Amygdala (tissue), 56 donors: ENCODE measurements at regions not wholly inside any gene's neighbourhood (a gene's known extent, or its start where the extent isn't known, plus 50 kb on each side); places are given as distances from the start of the nearest gene placed in this dataset.

Experiments used
- DNase-seq, 56 donors: peaks; one replicate each; lab custom pipeline; 2025; lab: John Stamatoyannopoulos, UW

DNA sequence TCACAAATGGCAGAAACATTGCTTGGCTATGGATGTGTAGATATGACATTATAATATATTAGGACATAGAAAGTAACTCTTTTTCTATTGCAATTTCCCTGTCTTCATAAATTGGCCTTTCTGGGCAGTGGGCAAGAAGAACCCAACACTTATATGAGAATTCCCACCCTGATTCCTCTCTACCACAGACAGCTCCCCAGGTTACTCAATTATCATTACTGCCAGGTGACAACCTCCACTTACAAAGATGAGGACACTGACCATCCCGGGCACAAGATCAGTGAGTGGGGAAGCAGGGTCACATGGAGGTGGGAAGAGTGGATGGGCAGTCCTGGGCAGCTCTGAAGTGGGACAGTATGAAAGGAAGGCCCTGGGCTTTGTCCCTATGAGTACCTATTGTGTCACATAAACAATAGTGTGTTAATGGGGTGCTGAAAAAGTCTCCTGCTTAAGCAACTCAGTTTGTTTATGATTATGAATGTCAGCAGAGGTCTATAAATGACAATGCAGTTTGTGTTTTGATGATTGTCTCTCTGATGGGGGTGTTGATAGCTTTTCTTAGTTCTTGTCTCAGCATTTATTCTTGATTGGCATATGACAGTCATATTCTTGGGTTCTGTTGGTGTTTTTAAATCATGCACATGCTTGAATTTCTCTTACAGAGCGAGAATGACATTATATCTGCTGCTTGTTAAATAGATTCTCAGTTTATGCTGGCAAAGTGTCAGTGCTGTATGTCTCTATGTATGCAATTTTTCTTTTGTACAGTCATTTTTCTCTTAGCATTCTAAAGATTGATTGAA lies 99.9 kb downstream of the SLIT2 start:
- no peak for DNase-seq

- no peak for DNase-seq
Measured at GRCh38 chr4:20352163-20352431, 100.4 kb downstream of the SLIT2 start.

- no peak for DNase-seq
Measured at GRCh38 chr4:20353646-20354045, 101.9 kb downstream of the SLIT2 start.

GRCh38 chr4:20354120-20354519 lies 102.4 kb downstream of the SLIT2 start:
- DNase-seq = no peak

DNA sequence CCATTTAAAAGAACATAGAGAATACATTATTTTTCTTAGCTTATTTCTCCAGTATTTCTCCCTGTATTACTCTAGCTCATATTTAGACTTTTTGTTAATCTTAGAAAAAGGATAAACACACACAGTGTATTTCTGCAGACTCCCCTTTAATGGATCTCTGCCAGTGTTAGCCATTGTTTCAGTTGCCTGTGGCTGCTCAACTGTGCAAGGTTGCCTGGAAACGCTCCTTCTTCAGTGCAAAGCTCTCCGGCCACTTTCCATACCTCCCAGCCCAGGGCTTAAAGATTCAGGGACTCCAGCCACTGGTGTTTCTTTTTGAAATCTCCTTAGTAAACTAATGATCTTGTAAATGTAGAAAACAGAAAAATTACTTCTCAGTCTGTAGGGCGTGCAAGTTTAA lies 104.9 kb downstream of the SLIT2 start:
- DNase-seq = peak in 23 of 56 donors; percentile 2 to 45 (median 25)

GRCh38 chr4:20358110-20358509 lies 106.4 kb downstream of the SLIT2 start:
- no peak for DNase-seq

GRCh38 chr4:20359692-20360091 lies 108.0 kb downstream of the SLIT2 start:
- DNase-seq = no peak

GRCh38 chr4:20362148-20362547 lies 110.4 kb downstream of the SLIT2 start:
- DNase-seq = no peak

DNA sequence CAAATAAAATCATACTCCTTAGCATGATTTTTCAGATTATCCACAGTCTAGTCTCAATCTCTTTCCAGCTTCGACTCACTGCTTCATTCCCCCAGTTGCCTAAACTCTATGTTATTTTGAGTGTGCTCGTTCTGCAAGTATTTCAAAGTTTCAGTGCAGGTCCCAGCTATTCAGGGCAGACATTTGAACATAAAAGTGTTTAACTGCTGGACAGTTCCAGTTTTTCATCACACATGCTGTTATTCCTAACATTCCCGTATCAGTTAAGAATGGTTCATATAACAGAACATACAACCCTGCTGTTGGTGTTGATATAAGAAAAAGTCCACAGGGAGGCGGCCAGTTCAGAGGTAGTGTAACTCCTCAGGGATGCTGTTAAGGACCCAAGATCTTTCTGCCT lies 113.3 kb downstream of the SLIT2 start:
- no peak for DNase-seq

GRCh38 chr4:20367446-20367845 lies 115.7 kb downstream of the SLIT2 start:
- DNase-seq = no peak

DNA sequence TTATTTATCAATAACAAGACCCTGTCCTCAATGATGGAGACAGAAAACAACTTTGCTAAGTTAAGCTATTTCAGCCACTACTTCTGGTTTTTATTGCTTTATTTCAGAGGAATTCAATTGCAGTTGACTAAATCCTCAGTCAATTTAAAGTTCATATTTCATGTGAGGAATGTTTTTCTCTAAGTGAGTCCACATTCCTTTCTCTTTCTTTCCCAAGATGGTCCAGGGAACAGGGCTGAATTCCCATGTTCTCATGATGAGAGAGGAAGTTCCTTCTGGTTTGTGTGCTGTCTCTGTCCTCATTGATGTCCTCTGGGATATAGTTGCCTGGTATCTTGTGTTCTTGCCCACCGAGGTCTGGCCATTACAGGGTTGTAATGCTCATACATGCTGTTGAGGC lies 117.2 kb downstream of the SLIT2 start:
- DNase-seq = no peak

DNA sequence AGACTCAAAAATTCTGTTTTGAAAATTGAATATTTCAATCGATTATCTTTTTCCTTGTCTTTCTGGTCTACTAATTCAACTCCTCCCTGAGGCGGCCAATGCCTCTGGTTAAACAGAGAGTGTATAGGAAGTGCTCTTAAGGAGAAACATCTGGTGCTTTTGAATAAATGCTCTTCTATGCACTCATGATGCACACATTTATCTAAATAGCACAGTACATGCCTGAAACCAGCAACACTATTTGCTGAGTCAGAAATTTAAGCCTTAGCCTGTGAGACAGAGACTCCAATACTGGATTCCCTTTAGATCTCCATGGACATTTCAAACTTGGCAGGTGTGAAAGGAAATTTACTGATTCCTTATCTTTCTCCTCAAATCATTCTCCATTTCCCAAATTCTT lies 118.6 kb downstream of the SLIT2 start:
- DNase-seq = no peak

DNA sequence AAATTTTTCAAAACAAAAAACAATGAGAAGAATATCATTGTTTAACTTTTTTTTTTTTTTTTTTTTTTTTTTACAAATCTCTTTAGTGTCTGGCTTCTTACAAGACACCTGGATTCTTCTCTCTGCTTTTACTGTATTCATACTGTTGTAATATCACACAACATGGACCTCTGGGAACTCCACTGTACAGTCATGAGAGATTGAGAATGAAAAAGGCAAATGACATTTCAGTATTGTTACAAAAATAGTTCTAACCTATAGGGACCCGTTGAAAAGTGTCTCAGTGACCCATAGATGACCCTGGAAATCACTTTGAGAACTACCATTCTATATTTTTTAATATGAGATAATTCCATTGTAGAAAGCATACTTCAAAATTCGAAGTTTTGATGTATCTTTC lies 124.4 kb downstream of the SLIT2 start:
- no peak for DNase-seq

DNA sequence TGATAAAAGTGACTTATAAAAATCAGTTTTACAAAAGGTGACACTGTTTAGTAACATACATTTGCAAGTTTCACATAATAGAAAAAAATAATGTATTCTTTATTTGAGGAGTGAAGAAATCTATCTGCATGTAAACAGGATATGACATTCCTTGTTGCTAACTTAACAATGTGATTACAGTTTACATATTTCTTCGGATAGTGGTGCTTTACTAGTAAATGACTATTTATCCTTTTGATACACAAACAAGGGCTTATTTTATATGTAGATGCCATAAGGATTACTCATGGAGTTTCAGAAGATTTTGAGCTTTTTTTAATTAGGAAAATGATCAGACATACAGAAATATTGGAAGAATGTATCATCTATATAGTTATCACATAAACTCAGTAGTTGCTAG lies 126.5 kb downstream of the SLIT2 start:
- DNase-seq = no peak

DNA sequence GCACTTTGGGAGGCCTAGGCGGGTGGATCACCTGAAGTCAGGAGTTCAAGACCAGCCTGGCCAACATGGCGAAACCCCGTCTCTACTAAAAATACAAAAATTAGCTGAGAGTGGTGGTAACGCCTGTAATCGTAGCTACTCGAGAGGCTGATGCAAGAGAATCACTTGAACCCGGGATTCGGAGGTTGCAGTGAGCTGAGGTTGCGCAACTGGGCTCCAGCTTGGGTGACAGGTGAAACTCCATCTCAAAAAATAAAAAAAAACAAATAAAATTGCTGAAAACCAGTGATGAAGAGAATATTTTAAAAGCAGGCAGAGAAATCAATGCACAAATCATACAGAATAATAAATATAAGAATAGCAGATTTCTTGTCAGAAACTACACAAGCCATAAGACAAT lies 129.3 kb downstream of the SLIT2 start:
- no peak for DNase-seq

GRCh38 chr4:20383283-20383682 lies 131.6 kb downstream of the SLIT2 start:
- no peak for DNase-seq

GRCh38 chr4:20383969-20384368 lies 132.3 kb downstream of the SLIT2 start:
- no peak for DNase-seq

DNA sequence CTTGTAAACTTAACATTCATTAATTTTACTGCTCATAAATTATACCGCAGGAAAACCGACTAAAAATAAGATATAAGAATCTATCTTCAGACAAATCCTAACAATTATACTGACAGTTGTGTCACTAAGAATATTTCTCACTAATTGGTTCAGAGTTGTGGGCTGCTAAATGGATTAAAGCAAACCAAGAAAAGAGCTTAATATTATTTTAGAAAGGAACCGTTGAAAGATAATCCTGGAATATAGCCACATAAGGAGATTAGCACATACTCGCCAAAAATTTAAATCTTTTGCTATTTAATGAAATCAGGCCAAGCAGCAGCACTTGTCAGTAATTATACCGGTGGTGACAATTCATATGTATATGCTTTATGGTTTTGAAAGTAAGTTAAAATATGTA lies 132.8 kb downstream of the SLIT2 start:
- no peak for DNase-seq

- no peak for DNase-seq
Measured at GRCh38 chr4:20386001-20386740, 134.5 kb downstream of the SLIT2 start.

GRCh38 chr4:20386906-20387305 lies 135.2 kb downstream of the SLIT2 start:
- no peak for DNase-seq

DNA sequence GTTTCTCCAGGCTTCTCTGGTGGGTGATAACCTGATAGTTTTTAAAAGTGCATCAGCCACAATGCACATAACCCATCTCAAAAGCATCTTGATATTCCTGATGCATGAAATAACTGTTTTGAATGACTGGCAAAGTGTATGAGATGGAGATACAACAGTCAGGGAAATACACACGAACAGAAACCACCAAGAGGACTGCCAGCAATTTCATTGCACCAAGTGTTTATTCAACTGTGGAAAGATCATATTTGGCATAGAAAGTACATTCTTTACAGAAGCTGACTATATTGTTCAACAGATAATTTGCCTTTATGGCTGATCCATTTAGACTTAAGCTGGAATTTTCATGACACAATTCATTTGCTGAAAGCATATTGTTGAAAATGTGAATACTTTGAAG lies 139.5 kb downstream of the SLIT2 start:
- DNase-seq = no peak

DNA sequence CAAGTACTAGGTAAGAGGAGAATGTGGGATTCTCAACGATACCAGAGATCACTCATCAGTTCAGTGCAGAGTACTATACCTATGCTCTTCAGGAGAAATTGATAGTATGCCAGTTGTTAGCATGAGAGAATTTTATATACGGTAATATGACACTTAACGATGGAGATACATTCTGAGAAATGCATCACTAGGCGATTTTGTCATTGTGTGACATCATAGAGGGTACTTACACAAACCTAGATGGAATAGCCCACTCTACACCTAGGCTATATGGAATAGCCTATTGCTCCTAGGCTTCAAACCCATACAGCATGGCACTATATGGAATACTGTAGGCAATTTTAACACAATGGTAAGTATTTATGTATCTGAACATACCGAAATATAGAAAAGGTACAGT lies 140.2 kb downstream of the SLIT2 start:
- DNase-seq = no peak
